ENCODE measurements at regions not wholly inside any gene's neighbourhood (a gene's known extent, or its start where the extent isn't known, plus 50 kb on each side); places are given as distances from the start of the nearest gene placed in this dataset.

DNA sequence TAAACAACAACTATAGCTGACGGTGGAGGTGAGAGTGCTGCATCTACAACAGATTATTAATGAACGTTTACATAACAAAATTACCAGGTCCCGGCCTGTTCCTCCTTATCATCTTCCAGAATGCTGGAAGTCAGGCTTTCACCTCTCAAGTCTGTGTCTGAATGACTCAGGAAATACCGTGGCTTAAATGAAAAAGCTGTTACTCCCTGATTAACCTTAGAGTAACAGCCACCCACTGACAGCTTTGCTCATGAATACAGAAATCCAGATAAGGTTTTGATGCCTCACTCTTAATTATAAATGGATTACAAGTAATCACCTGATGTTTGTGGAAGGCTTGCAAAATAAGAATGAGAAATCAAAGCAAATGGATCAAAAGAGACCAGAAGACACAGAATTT lies 885.3 kb upstream of the CELF4 start:
- Histone ChIP-seq H3K36me3 (no peaks in the 10 kb centered on the region), H3K27ac (no peak overlapping the region), H3K4me1 (no peaks in the 10 kb centered on the region), H3K9me3 (no peaks in the 10 kb centered on the region), H3K27me3 (no peaks in the 10 kb centered on the region), H3K4me3 (no peak overlapping the region)
- TF ChIP-seq, protein P1, sequence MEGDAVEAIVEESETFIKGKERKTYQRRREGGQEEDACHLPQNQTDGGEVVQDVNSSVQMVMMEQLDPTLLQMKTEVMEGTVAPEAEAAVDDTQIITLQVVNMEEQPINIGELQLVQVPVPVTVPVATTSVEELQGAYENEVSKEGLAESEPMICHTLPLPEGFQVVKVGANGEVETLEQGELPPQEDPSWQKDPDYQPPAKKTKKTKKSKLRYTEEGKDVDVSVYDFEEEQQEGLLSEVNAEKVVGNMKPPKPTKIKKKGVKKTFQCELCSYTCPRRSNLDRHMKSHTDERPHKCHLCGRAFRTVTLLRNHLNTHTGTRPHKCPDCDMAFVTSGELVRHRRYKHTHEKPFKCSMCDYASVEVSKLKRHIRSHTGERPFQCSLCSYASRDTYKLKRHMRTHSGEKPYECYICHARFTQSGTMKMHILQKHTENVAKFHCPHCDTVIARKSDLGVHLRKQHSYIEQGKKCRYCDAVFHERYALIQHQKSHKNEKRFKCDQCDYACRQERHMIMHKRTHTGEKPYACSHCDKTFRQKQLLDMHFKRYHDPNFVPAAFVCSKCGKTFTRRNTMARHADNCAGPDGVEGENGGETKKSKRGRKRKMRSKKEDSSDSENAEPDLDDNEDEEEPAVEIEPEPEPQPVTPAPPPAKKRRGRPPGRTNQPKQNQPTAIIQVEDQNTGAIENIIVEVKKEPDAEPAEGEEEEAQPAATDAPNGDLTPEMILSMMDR (IDR thresholded peaks at IDR 0.05), result no peak
- no peak for TF ChIP-seq POLR2A (IDR thresholded peaks at IDR 0.05)
- DNase-seq, result no peak

DNA sequence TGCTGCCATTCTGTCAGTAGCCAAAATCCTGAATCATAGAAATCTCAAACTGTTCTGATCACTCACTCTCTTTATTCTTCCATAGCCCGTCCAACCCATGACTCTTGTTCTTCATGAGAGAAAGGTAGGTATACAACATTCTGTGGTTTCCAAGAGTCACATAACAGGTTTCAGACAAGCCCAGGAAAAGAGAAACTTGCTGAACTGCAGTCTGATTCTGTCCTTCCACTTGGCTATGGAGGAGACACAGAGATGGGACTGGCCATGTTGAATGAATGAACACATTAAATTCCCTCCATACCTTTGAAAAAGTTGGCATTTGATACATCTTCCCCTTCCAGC lies 880.2 kb upstream of the CELF4 start:
- Histone ChIP-seq H3K4me1 (no peaks in the 10 kb centered on the region), H3K9me3 (no peaks in the 10 kb centered on the region), H3K36me3 (no peaks in the 10 kb centered on the region), H3K4me3 (no peak overlapping the region), H3K27me3 (no peaks in the 10 kb centered on the region), H3K27ac (no peak overlapping the region)
- DNase-seq, result no peak
- no peak for TF ChIP-seq POLR2A (IDR thresholded peaks at IDR 0.05)

DNA sequence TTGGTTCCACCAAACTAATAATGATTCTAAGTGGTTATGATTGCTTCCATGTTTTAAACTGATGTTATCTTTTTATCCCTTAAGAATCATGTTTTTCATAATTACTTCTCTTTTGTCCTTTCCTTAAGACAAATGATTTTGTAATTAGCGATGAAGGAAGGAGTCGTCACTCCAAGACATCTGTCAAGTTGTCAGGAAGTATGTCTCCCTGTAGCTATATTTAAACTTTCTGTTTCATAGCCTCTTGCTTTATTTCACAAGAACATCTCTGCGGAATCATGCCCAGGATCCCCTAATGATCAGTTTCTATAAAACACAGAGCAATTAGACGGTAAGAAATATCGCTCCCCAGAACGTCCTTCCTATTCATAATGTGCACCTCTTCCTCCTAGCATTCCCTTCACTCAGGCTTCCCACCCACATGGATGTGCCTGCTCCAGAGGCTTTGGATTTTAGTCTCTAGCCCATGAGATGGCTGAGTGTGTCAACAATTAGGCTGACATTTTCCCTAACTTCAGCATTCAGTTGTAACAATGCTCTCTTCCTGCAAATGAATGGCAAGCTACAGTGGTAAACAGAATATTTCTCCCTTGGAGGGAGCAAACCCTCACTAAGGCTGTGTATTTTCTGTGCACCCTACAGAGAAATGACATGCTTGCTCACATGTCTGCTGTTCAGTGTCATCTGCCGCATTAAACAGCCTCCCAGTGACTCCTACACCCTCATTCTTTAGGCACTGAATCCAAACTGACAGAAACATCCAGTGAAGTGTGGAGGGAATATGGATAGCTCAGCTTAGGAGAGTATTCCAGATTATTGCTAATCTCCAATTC lies 879.6 kb upstream of the CELF4 start:
- Histone ChIP-seq H3K27ac (no peak overlapping the region), H3K27me3 (no peaks in the 10 kb centered on the region), H3K4me1 (no peaks in the 10 kb centered on the region), H3K9me3 (no peaks in the 10 kb centered on the region), H3K36me3 (no peaks in the 10 kb centered on the region), H3K4me3 (no peak overlapping the region)
- TF ChIP-seq, protein P1 (IDR thresholded peaks at IDR 0.05), result no peak
- TF ChIP-seq POLR2A (IDR thresholded peaks at IDR 0.05), result no peak
- DNase-seq, result no peak

DNA sequence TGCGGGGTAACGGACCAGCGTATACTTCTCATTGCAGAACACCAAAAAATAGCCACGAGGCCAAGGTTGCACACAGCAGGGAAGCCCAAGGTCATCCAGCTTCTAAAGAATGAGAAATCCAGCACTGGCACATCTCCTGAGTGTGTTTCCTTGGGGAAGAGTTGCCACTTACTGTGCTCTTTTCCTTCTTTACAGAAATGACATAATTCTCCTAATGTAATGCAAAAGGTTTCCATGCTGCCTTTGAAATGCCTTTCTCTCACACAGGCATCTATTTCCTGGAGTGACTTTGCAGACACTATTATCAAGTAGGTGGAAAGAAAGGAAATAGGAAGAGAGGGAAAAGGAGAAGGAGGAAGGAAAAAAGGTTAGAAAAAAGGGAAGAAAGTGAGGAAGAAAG lies 862.1 kb upstream of the CELF4 start:
- Histone ChIP-seq H3K4me3 (no peak overlapping the region), H3K27me3 (no peaks in the 10 kb centered on the region), H3K4me1 (no peaks in the 10 kb centered on the region), H3K9me3 (no peaks in the 10 kb centered on the region), H3K27ac (no peak overlapping the region), H3K36me3 (no peaks in the 10 kb centered on the region)
- TF ChIP-seq, protein P1 (IDR thresholded peaks at IDR 0.05), result no peak
- TF ChIP-seq POLR2A (IDR thresholded peaks at IDR 0.05), result no peak
- DNase-seq, result no peak

DNA sequence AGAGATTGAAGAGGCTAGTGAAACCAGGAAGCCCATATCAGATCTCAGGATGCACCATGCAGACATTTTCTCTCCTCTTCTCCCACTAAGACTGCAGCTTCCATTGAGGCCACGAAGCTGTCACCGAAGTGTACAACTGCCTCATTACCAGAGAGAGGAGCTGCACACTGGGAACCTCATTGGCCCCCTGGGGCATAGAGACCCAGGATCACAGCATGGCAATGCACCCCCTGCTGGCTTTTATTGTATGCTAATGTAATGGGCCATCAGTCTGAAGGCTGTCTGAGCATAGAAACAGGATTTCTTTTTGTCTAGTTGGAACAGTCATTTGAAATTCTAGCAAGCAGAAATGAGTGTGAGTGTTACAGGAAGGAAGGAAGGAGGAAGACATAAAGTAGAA lies 861.6 kb upstream of the CELF4 start:
- Histone ChIP-seq H3K27me3 (no peaks in the 10 kb centered on the region), H3K27ac (no peak overlapping the region), H3K9me3 (no peaks in the 10 kb centered on the region), H3K36me3 (no peaks in the 10 kb centered on the region), H3K4me1 (no peaks in the 10 kb centered on the region), H3K4me3 (no peak overlapping the region)
- TF ChIP-seq, protein P1 (IDR thresholded peaks at IDR 0.05), result no peak
- TF ChIP-seq POLR2A (IDR thresholded peaks at IDR 0.05), result no peak
- no peak for DNase-seq

DNA sequence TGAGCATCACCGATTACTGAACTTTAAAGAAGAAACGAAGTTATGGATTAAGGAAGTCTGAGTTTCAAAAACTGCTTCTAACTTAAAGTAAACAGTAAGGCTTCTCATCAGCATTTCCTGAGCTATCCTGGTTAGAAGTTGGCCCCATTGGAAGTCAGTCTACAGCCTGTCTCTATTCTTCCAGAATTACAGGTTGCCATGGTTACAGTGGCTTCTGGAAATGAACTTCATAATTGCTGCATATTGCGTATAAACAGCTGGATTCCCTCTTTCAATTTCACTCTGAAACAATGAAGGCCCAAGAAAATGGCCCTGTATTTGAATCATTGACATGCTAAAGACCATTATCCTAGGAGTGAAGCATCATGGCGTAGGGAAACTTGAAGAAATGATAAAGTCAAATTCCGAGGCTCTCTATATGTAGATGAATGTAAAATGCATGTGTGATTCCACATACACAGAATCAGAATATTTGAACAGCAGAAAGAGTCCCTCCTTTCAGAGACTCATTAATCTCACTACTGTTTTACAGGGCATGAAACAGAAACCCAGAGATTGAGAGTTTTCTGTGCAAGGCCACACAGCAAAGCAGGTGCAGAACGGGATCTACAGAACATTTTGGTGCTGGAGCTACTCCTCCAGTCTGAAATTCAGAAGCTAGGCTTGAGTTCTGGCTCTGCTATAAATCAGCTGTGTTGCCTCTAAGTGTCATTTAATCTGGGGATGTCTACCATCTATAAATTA lies 856.4 kb upstream of the CELF4 start:
- H3K9me3 ChIP-seq, result no peaks in the 10 kb centered on the region
- no peaks in the 10 kb centered on the region for H3K36me3 ChIP-seq
- no peak overlapping the region for H3K4me3 ChIP-seq
- no peak overlapping the region for H3K27ac ChIP-seq
- no peak for TF ChIP-seq POLR2A (IDR thresholded peaks at IDR 0.05)
- H3K27me3 ChIP-seq, result no peaks in the 10 kb centered on the region
- H3K4me1 ChIP-seq, result no peaks in the 10 kb centered on the region
- no peak for DNase-seq

All from Peyer's patch (tissue), 4 donors.